HG02763 (cell line): ENCODE measurements at regions not wholly inside any gene's neighbourhood (a gene's known extent, or its start where the extent isn't known, plus 50 kb on each side); places are given as distances from the start of the nearest gene placed in this dataset.

Source experiments
- ATAC-seq: cut with Tn5 transposase; IDR thresholded peaks from one replicate; pipeline ENCODE4 v1.9.1; 2021; ENCODE audit warnings: mild to moderate bottlenecking, moderate library complexity; ENCODE audit not compliant: unreplicated experiment

- no peak for ATAC-seq
Observed at GRCh38 chr5:173794901-173795416, 93.2 kb upstream of the CPEB4 start.

- no peak for ATAC-seq
Observed at GRCh38 chr5:173795601-173796000, 92.5 kb upstream of the CPEB4 start.

- no peak for ATAC-seq
Observed at GRCh38 chr5:173796721-173797495, 91.2 kb upstream of the CPEB4 start.

- ATAC-seq: no peak
Observed at GRCh38 chr5:173798127-173798810, 89.9 kb upstream of the CPEB4 start.

GRCh38 chr5:173800340-173800739 lies 87.8 kb upstream of the CPEB4 start:
- ATAC-seq: no peak

- no peak for ATAC-seq
Observed at GRCh38 chr5:173801006-173801405, 87.1 kb upstream of the CPEB4 start.

GRCh38 chr5:173802670-173803165 lies 85.4 kb upstream of the CPEB4 start:
- no peak for ATAC-seq

- no peak for ATAC-seq
Observed at GRCh38 chr5:173804579-173804978, 83.6 kb upstream of the CPEB4 start.

GRCh38 chr5:173806270-173807035 lies 81.7 kb upstream of the CPEB4 start:
- no peak for ATAC-seq

- ATAC-seq: no peak
Observed at GRCh38 chr5:173807181-173807655, 80.9 kb upstream of the CPEB4 start.

- no peak for ATAC-seq
Observed at GRCh38 chr5:173808079-173808808, 79.9 kb upstream of the CPEB4 start.

- ATAC-seq: no peak
Observed at GRCh38 chr5:173809014-173809413, 79.1 kb upstream of the CPEB4 start.

GRCh38 chr5:173812811-173813550 lies 75.2 kb upstream of the CPEB4 start:
- ATAC-seq: no peak

- ATAC-seq: no peak
Observed at GRCh38 chr5:173814053-173814452, 74.1 kb upstream of the CPEB4 start.

- no peak for ATAC-seq
Observed at GRCh38 chr5:173815571-173815970, 72.6 kb upstream of the CPEB4 start.

- ATAC-seq: no peak
Observed at GRCh38 chr5:173816728-173817127, 71.4 kb upstream of the CPEB4 start.

GRCh38 chr5:173817561-173817960 lies 70.6 kb upstream of the CPEB4 start:
- ATAC-seq: no peak

- ATAC-seq: no peak
Observed at GRCh38 chr5:173819521-173819920, 68.6 kb upstream of the CPEB4 start.

GRCh38 chr5:173823274-173823644 lies 64.9 kb upstream of the CPEB4 start:
- ATAC-seq: no peak
